NCI-H345 treated with DMSO at 0.1 percent for 48 hours (cell line): ENCODE measurements at regions not wholly inside any gene's neighbourhood (a gene's known extent, or its start where the extent isn't known, plus 50 kb on each side); places are given as distances from the start of the nearest gene placed in this dataset.
A peak's percentile ranks its signal among the peaks of the same experiment; 100 is the strongest.
"Not testable (repeated sequence)": the region's sequence is repeated elsewhere in the genome, so short reads cannot be mapped to it uniquely, and the experiment has no call there.

Experiments
- DNase-seq: peaks from one replicate; lab custom pipeline; 2025; ENCODE audit not compliant: unreplicated experiment; lab: John Stamatoyannopoulos, UW

- not testable (repeated sequence) for DNase-seq
Measured at GRCh38 chr6:27827477-27827876, 84.7 kb downstream of the OR2B2 start.

- not testable (repeated sequence) for DNase-seq
Measured at GRCh38 chr6:27826612-27826985, 85.6 kb downstream of the OR2B2 start.

- DNase-seq, result not testable (repeated sequence)
Measured at GRCh38 chr6:27825848-27826611, 86.2 kb downstream of the OR2B2 start.

GRCh38 chr6:27825025-27825793, 87.0 kb downstream of the OR2B2 start:
- DNase-seq, result no peak

GRCh38 chr6:27824211-27825024, 87.8 kb downstream of the OR2B2 start:
- not testable (repeated sequence) for DNase-seq

- peak; percentile 66 for DNase-seq
Measured at GRCh38 chr6:27823714-27824210, 88.4 kb downstream of the OR2B2 start.

DNA sequence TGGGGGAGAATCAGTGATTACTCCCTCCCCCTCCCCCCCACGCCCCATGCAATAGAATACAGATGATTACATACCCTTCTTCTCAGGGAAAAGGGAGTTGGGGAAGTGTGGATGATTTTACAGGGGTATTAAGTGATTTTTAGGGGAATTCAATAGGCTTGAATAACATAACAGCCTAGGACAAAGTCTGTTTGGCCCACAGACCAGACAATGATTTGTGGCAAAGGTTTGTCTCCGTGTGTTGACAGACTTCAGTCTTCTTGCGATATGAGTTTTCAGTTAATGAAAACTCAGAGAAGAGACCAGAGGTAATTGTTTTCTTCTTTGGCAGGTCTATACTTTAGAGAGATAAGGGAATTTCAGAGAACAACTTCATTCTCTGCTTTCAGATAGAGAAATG, 95.3 kb downstream of the OR2B2 start:
- DNase-seq, result no peak

DNA sequence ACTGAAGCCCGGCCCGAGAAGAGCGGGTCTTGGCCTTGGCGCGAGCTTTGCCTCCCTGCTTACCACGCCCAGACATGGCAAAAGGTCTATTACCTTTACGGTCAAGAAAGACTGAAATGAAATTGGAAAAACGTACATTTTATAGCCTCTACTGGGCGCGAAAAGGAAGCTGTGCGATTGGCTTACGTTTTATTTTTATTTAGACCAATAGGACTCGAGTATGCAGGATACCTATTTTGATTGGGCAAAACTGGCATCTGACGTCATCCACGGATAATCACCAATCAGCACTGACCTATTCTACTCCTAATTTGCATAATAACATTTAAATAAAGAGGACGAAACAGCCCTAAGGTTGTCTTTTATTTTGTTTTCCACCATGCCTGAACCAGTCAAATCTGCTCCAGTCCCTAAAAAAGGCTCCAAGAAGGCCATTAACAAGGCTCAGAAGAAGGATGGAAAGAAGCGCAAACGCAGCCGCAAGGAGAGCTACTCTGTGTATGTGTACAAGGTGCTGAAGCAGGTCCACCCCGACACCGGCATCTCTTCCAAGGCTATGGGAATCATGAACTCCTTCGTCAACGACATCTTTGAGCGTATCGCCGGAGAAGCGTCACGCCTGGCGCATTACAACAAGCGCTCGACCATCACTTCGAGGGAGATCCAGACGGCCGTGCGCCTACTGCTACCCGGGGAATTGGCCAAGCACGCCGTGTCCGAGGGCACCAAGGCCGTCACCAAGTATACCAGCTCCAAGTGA, 97.4 kb downstream of the OR2B2 start:
- DNase-seq, result no peak

GRCh38 chr6:27814415-27814664, 97.9 kb downstream of the OR2B2 start:
- DNase-seq, result not testable (repeated sequence)

DNA sequence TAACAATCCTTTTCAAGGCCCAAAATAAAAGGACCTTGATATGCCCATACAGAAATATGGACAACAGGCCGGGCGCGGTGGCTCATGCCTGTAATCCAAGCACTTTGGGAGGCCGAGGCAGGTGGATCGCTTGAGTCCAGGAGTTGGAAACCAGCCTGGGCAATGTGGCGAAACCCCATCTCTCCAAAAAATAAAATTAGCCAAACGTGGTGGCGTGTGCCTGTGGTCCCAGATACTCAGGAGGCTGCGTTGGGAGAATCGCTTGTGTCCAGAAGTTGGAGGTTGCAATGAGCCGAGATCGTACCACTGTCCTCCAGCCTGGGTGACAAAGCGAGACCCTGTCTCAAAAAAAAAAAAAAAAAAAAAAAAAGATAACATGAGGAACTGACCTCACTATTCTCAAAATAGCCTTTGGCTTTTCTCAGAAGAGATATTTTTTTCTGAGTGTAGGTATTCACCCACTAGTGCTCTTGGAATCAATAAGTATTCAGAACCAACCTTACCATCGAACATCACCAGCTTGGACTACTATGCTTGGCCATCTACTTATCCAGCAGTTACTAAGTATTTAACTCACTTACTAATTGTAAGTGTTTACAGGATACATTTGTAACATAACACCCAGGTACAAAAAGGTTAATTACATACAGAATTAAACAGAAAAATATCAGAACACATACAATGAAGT, 99.2 kb downstream of the OR2B2 start:
- no peak for DNase-seq

DNA sequence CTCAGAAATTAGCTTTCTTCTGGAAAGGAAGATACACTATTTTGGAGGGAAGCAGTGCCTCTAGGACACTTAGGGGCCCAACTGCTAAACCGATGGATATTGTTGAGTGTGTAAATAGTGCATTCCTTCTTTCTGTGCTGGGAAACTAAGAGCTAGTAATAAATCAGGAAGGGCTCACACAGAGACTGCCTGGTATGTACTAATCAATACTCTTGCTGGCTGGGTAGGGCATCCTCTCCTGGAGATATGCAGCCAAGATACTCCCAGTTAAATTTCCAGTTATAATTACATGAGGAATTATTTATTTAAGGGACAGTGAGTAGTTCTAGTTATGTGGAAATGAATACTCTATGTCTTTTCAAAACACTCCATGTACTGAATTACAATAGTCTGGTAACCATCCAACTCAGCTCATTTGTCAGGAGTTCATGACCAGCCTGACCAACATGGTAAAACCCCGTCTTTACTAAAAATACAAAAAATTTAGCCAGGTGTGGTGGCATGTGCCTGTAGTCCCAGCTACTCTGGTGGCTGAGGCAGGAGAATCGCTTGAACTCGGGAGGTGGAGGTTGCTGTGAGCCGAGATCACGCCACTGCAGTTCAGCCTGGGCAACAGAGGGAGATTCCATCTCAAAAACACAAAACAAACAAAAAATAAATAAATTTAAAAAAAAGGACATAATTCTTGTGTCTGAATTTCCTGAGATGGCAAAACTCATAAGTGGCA, 100.0 kb downstream of the OR2B2 start:
- no peak for DNase-seq

DNA sequence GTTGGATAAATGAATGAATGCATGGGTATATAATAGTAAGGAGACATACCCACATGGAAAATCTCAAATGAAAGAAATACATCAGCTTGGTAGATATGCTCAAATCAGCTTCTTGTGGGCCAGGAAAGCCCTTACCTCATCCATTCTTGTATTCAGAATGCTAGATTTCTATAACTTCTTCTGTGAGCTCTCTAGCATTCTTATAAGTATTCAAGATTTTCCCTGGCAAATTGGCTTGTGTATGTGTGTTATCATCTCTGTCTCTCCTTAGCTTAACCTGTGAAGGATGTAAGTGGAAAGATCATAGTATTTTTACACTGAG, 100.8 kb downstream of the OR2B2 start:
- DNase-seq, result no peak

- DNase-seq, result no peak
Measured at GRCh38 chr6:27810768-27811450, 101.3 kb downstream of the OR2B2 start.

DNA sequence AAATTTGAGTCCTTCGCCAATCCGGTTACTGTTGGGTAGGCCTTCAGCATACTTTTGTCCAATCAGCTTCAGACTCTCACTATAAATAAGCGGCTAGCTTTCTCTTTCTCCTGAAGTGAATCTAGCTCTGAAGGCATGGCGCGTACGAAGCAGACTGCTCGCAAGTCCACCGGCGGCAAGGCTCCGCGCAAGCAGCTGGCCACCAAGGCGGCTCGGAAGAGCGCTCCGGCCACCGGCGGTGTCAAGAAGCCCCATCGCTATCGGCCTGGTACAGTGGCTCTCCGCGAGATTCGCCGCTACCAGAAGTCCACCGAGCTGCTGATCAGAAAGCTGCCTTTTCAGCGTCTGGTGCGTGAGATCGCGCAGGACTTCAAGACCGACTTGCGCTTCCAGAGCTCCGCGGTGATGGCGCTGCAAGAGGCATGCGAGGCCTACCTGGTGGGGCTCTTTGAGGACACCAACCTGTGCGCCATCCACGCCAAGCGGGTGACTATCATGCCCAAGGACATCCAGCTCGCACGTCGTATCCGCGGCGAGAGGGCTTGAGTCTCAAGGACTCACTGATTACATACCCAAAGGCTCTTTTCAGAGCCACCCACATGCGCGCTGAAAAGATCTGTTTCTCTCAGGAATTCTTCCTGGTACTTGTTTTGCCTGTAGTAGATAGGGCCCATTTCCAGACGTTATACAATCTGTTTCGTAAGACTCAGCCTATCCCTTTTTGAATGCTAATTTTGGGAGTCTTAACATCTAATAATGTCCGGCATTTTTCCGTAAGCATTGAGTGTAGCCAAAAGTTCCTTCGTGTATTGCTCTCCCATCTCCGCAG, 102.0 kb downstream of the OR2B2 start:
- DNase-seq, result no peak

- no peak for DNase-seq
Measured at GRCh38 chr6:27809067-27809938, 102.9 kb downstream of the OR2B2 start.

DNA sequence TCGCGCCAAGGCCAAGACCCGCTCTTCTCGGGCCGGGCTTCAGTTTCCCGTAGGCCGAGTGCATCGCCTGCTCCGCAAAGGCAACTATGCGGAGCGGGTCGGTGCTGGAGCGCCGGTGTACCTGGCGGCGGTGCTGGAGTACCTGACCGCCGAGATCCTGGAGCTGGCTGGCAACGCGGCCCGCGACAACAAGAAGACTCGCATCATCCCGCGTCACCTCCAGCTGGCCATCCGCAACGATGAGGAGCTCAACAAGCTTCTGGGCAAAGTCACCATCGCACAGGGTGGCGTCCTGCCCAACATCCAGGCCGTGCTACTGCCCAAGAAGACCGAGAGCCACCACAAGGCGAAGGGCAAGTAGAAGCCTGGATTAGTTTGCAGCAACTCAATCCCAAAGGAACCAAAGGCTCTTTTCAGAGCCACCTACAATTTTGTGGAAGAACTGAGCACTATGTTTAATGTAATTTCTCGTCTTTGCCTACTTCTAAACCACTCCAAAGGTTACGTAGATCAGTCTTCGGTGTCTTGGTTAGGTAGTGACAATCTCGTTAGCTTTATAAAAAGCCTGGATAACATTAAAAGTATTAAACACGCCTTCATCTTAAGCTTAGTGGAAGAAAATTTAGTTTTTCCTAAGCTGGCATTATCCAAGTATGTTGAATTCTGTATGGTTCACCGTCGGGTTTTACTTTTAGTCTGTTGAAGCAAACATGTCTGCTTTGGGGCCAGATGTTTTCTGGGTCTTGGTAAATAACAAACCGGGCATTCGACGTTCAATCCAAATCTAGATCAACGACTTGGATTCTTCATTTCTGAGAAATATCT, 103.7 kb downstream of the OR2B2 start:
- DNase-seq, result not testable (repeated sequence)
